Common myeloid progenitor, CD34-positive (primary cell): ENCODE measurements at regions not wholly inside any gene's neighbourhood (a gene's known extent, or its start where the extent isn't known, plus 50 kb on each side); places are given as distances from the start of the nearest gene placed in this dataset.

Experiments used
- CTCF ChIA-PET: fragments of 350-600 bp; sonication (Branson Sonifier 250); formaldehyde crosslinking; loops from one replicate; lab custom pipeline; 2021; ENCODE audit warnings: antibody characterized with exemption; lab: Charles Lee
- POLR2A ChIA-PET: fragments of 350-600 bp; sonication (Branson Sonifier 250); formaldehyde crosslinking; loops from one replicate; lab custom pipeline; 2021; ENCODE audit warnings: antibody characterized with exemption; lab: Charles Lee
- DNase-seq, 3 donors: peaks; one replicate each; pipeline versions ENCODE4 v3.0.0 to v3.0.0-alpha.2; 2013
- H3K27ac ChIP-seq, 2 experiments: 1 replicate in 1 of 2; 2 replicates in 1 of 2; pipeline ENCODE4 v1.7.0; 2013; ENCODE audit warnings: inconsistent platforms in 2 of 2, low read length in 2 of 2, mild to moderate bottlenecking in 2 of 2, low read depth in 1 of 2, moderate library complexity in 1 of 2; ENCODE audit not compliant: severe bottlenecking in 2 of 2, insufficient read depth in 1 of 2, poor library complexity in 1 of 2
- H3K27me3 ChIP-seq, 5 experiments: replicated peaks in 2 of 5; 1 replicate in 3 of 5; 2 replicates in 2 of 5; pipeline versions ENCODE4 v1.6.1 to v1.7.0; 2013; ENCODE audit warnings: low read length in 4 of 5, mild to moderate bottlenecking in 2 of 5, moderate library complexity in 2 of 5, inconsistent platforms in 1 of 5; ENCODE audit not compliant: insufficient read depth in 5 of 5, control insufficient read depth in 4 of 5
- H3K36me3 ChIP-seq, 4 experiments: 1 replicate in 2 of 4; 2 replicates in 2 of 4; pipeline versions ENCODE4 v1.6.1 to v1.7.0; 2013; ENCODE audit warnings: low read length in 3 of 4, control low read depth in 1 of 4, mild to moderate bottlenecking in 1 of 4; ENCODE audit not compliant: control insufficient read depth in 4 of 4, insufficient read depth in 4 of 4
- H3K4me1 ChIP-seq, 4 experiments: 1 replicate in 3 of 4; 2 replicates in 1 of 4; pipeline versions ENCODE4 v1.6.1 to v1.7.1; 2013; ENCODE audit warnings: low read length in 3 of 4, mild to moderate bottlenecking in 3 of 4, control low read depth in 1 of 4, inconsistent platforms in 1 of 4, moderate library complexity in 1 of 4; ENCODE audit not compliant: control insufficient read depth in 4 of 4, insufficient read depth in 4 of 4; ENCODE audit errors: control extremely low read depth in 1 of 4
- H3K4me3 ChIP-seq, 7 experiments: 1 replicate in 4 of 7; 2 replicates in 3 of 7; pipeline versions ENCODE4 v1.5.1 to v1.7.0; 2013; ENCODE audit warnings: mild to moderate bottlenecking in 7 of 7, low read length in 6 of 7, moderate library complexity in 6 of 7, inconsistent platforms in 2 of 7, low read depth in 2 of 7, control low read depth in 1 of 7; ENCODE audit not compliant: insufficient read depth in 4 of 7, control insufficient read depth in 1 of 7; ENCODE audit errors: extremely low read depth in 1 of 7
- H3K9me3 ChIP-seq, 5 experiments: 1 replicate in 4 of 5; 2 replicates in 1 of 5; pipeline versions ENCODE4 v1.6.1 to v1.7.1; 2013; ENCODE audit warnings: low read length in 4 of 5, mild to moderate bottlenecking in 2 of 5, inconsistent platforms in 1 of 5, low read depth in 1 of 5, moderate library complexity in 1 of 5; ENCODE audit not compliant: control insufficient read depth in 4 of 5, insufficient read depth in 2 of 5; ENCODE audit errors: control extremely low read depth in 1 of 5
- WGBS: methylation state at CpG from one replicate; pipeline ENCODE4 v1.1.5; 2013; ENCODE audit not compliant: insufficient coverage; 5-methylcytosine and 5-hydroxymethylcytosine counted together

DNA sequence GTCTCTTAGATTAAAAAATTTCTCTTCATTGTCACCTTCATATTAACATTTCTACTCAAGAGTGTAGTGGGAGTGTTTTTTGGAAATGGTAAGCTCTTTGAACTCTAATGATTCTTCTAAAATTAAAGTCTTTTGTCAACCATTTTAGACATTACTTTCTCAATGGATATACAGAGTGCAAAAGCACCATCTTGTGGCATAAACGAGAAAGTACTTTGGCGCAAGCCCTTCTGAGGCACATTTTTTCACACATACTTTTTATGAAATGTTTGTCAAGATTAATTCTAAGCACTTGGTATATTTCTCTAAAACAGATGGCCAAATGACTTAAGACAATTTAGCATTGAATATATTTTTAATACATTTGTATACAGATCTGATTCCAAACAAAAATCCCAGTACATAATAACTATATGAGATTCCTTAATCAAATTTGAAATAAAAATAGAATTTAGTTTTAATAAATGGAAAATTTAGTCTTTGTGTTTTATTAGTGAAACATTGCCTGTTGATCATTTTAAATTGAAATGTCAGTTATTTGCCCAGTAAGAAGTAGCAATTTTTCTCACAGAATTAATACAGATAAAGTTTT is 63.3 kb upstream of the GALNT5 start:
- H3K27ac ChIP-seq: no peak overlapping the region
- CTCF ChIA-PET: interaction anchor here (1.2 to 2.3 kb wide), 5 partner anchors 11 to 1831 kb away, joined by 4 to 13 read pairs (median 4); no protein-coding TSS in a partner anchor

DNA sequence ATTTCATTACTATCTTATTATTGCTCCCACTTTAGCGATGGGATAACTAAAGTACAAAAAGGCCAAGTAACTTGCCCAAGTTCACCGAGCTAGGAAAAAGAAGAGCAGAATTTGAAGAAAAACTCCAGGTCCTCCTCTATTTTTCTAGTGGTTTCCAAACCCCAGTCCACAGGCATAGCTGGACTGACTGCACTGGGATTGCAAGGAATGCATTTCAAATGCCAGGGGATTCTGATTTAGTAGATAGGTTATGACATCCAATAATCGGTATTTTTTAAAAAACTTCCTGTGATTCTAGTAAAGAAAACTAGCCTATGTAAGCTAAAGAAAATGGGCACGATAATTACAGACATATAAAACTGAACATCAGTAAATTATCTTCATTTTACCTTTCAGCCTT is 62.7 kb upstream of the GALNT5 start:
- ChIA-PET CTCF (interaction anchor here (1.3 to 1.9 kb wide), 2 partner anchors 139 to 1832 kb away, joined by 4 read pairs; no protein-coding TSS in a partner anchor), POLR2A (no interaction called here)
- no peaks in the 10 kb centered on the region for H3K4me1 ChIP-seq
- H3K9me3 ChIP-seq: no peaks in the 10 kb centered on the region
- WGBS: 90% methylated on average over 2 of the region's 4 CpGs
- H3K36me3 ChIP-seq: no peaks in the 10 kb centered on the region
- H3K27me3 ChIP-seq: peaks cover 0 to 2% (median 0%) of the 10 kb centered on the region in 5 experiments
- no peak overlapping the region for H3K27ac ChIP-seq
- no peak overlapping the region for H3K4me3 ChIP-seq
- DNase-seq: no peak

More for the DNA sequence above, 63.3 kb upstream of the GALNT5 start:
- peaks cover 0 to 2% (median 0%) of the 10 kb centered on the region in 5 experiments for H3K27me3 ChIP-seq
- H3K9me3 ChIP-seq: no peaks in the 10 kb centered on the region
- no peaks in the 10 kb centered on the region for H3K4me1 ChIP-seq
- DNase-seq: peak; percentile 42 to 77 (median 75)
- WGBS: no CpG with 5 or more reads among the region's 2 CpGs
- H3K4me3 ChIP-seq: no peak overlapping the region
- POLR2A ChIA-PET: no interaction called here
- H3K36me3 ChIP-seq: no peaks in the 10 kb centered on the region

DNA sequence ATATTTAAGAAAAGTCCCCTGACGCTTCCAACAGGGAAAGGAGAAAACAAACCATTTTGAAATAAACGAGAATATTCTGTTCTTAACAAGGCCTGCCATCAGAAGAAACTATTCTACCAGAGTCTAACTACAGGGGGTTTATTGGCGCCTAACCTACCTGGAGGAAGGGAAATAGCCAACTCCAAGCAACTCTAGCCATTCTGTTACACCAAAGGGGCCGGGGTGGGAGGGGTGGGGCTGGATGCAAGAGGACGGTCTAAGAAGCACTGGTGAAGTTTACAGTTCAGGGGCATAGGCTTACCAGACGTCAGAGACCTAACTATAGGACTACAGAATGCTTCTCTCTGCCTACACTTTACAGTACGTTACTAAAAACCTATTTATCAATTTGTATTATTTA is 60.5 kb upstream of the GALNT5 start:
- no peaks in the 10 kb centered on the region for H3K36me3 ChIP-seq
- no peak overlapping the region for H3K27ac ChIP-seq
- no peaks in the 10 kb centered on the region for H3K4me1 ChIP-seq
- no peaks in the 10 kb centered on the region for H3K27me3 ChIP-seq
- ChIA-PET CTCF (no interaction called here), POLR2A (no interaction called here)
- WGBS: 88% methylated on average over 3 of the region's 7 CpGs
- no peaks in the 10 kb centered on the region for H3K9me3 ChIP-seq
- H3K4me3 ChIP-seq: no peak overlapping the region
- no peak for DNase-seq

DNA sequence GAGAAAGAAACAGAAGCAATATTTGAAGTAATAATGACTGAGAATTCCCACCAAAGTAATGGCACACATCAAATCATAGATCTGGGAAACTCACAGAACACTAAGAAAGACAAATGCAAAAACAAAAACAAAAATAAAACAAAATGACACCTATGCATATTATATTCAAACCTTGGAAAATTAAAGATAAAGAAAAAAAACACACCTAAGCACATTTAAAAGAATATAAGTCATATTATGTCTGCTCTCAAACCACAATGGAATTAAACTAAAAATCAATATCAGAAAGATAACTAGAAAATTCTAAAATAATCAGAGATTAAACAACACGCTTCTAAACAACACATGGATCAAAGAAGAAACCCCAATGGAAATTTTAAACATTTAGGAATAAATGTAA is 59.7 kb upstream of the GALNT5 start:
- DNase-seq: no peak
- Histone ChIP-seq H3K27me3 (no peaks in the 10 kb centered on the region), H3K36me3 (no peaks in the 10 kb centered on the region), H3K4me1 (no peaks in the 10 kb centered on the region), H3K4me3 (no peak overlapping the region), H3K27ac (no peak overlapping the region), H3K9me3 (no peaks in the 10 kb centered on the region)
- WGBS: no CpG with 5 or more reads among the region's 1 CpG
- CTCF ChIA-PET: no interaction called here
- POLR2A ChIA-PET: interaction anchor here (0.6 kb wide), 1 partner anchor 1819 kb away, joined by 3 read pairs; no protein-coding TSS in a partner anchor

DNA sequence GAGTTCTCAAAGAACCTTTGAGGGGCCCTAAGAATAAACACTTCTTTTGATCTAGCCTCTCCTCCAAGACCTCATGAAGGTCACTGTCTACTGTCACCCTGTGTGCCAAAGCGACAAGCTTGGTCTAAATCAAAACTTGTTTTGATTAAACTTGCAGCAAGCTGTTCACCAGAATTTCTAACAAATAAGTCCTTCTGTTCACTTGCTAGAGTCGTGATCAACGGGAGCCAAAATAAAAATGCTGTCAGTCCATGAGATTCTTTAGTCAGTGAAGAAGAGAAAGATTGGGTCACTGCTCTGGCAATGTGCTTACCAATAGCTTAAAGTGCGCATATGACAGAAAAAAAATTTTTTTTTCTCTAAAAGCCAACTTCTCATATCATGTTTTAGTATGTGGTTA is 53.9 kb upstream of the GALNT5 start:
- 90% methylated on average over 2 of the region's 4 CpGs for WGBS
- Histone ChIP-seq H3K4me1 (no peaks in the 10 kb centered on the region), H3K9me3 (no peaks in the 10 kb centered on the region), H3K27me3 (no peaks in the 10 kb centered on the region), H3K36me3 (no peaks in the 10 kb centered on the region), H3K4me3 (no peak overlapping the region), H3K27ac (no peak overlapping the region)
- no peak for DNase-seq
- ChIA-PET CTCF (interaction anchor here (1.1 kb wide), 1 partner anchor 24 kb away, joined by 3 read pairs; no protein-coding TSS in a partner anchor), POLR2A (no interaction called here)

DNA sequence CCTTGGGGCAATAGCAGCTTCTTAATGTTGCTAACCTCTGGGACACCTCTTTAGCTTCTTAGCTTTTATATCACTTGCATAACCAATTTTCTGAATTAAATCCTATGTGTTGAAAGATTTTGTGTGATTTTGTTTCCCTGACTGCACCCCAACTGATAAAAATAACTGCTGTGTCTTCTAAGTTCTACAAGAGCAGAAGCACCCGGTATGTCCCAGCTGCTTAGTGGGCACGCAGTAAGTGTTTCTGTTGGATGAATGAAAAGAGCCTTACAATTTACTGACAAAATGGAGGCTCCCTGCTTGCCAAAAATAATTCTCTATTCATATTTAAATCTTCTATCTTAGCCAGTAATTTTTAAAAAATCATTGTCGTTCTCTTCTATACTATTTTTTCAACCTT is 53.1 kb upstream of the GALNT5 start:
- ChIA-PET POLR2A (no interaction called here), CTCF (interaction anchor here (1.1 kb wide), 1 partner anchor 25 kb away, joined by 3 read pairs; no protein-coding TSS in a partner anchor)
- no peaks in the 10 kb centered on the region for H3K36me3 ChIP-seq
- DNase-seq: no peak
- WGBS: 83% methylated on average over 1 of the region's 3 CpGs
- H3K4me3 ChIP-seq: no peak overlapping the region
- H3K4me1 ChIP-seq: no peaks in the 10 kb centered on the region
- H3K27me3 ChIP-seq: no peaks in the 10 kb centered on the region
- H3K27ac ChIP-seq: no peak overlapping the region
- H3K9me3 ChIP-seq: no peaks in the 10 kb centered on the region

DNA sequence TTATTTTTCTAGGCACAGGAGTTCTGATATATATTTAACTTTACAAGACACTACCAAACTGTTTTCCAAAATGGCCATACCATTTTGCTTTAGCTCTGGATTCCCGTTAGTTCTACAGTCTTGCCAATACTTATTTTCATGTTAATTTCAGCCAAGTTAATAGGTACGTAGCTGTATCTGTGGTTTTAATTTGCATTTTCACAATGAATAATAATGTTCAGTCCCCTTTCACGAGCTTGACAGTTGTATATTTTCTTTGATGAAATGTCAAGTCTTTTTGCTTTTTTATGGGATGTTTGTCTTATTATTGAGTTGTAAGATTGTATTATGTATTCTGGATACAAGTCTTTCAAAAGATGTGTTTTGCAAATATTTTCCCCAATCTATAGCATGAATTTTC is 50.6 kb upstream of the GALNT5 start:
- no peaks in the 10 kb centered on the region for H3K36me3 ChIP-seq
- no CpG with 5 or more reads among the region's 3 CpGs for WGBS

More for the DNA sequence above, 50.6 kb upstream of the GALNT5 start:
- Histone ChIP-seq H3K27me3 (no peaks in the 10 kb centered on the region), H3K4me1 (no peaks in the 10 kb centered on the region), H3K9me3 (no peaks in the 10 kb centered on the region), H3K4me3 (no peak overlapping the region), H3K27ac (no peak overlapping the region)
- POLR2A ChIA-PET: no interaction called here
- no peak for DNase-seq
- CTCF ChIA-PET: no interaction called here
